ENCODE measurements at regions not wholly inside any gene's neighbourhood (a gene's known extent, or its start where the extent isn't known, plus 50 kb on each side); places are given as distances from the start of the nearest gene placed in this dataset.

GRCh38 chr5:107134931-107135330 lies 535.8 kb downstream of the EFNA5 start:
- no peak for DNase-seq
- H3K27me3 ChIP-seq, result no peaks in the 10 kb centered on the region
- no peaks in the 10 kb centered on the region for H3K36me3 ChIP-seq
- no peak overlapping the region for H3K27ac ChIP-seq
- H3K4me3 ChIP-seq, result no peak overlapping the region
- H3K4me1 ChIP-seq, result no peaks in the 10 kb centered on the region
- no peaks in the 10 kb centered on the region for H3K9me3 ChIP-seq
- intact Hi-C loops (cut with DNase I), result no loop called here
- no peak for TF ChIP-seq CTCF (IDR thresholded peaks at IDR 0.05)
- no peak for ATAC-seq

- TF ChIP-seq CTCF (IDR thresholded peaks at IDR 0.05), result no peak
- Histone ChIP-seq H3K27me3 (no peaks in the 10 kb centered on the region), H3K4me1 (no peaks in the 10 kb centered on the region), H3K9me3 (no peaks in the 10 kb centered on the region), H3K4me3 (no peak overlapping the region), H3K27ac (no peak overlapping the region), H3K36me3 (no peaks in the 10 kb centered on the region)
- intact Hi-C loops (cut with DNase I), result no loop called here
- ATAC-seq, result no peak
- DNase-seq, result no peak
Observed at GRCh38 chr5:107129051-107129450, 541.7 kb downstream of the EFNA5 start.

GRCh38 chr5:107127878-107128277 lies 542.9 kb downstream of the EFNA5 start:
- intact Hi-C loops (cut with DNase I), result no loop called here
- Histone ChIP-seq H3K4me1 (no peaks in the 10 kb centered on the region), H3K27ac (no peak overlapping the region), H3K4me3 (no peak overlapping the region), H3K36me3 (no peaks in the 10 kb centered on the region), H3K27me3 (no peaks in the 10 kb centered on the region), H3K9me3 (no peaks in the 10 kb centered on the region)
- TF ChIP-seq CTCF (IDR thresholded peaks at IDR 0.05), result no peak
- no peak for ATAC-seq
- DNase-seq, result no peak

- ATAC-seq (no peak), DNase-seq (no peak)
- no peaks in the 10 kb centered on the region for H3K27me3 ChIP-seq
- H3K4me3 ChIP-seq, result no peak overlapping the region
- intact Hi-C loops (cut with DNase I), result no loop called here
- no peaks in the 10 kb centered on the region for H3K9me3 ChIP-seq
- H3K36me3 ChIP-seq, result no peaks in the 10 kb centered on the region
- no peaks in the 10 kb centered on the region for H3K4me1 ChIP-seq
- H3K27ac ChIP-seq, result no peak overlapping the region
- TF ChIP-seq CTCF (IDR thresholded peaks at IDR 0.05), result no peak
Observed at GRCh38 chr5:107126341-107126740, 544.4 kb downstream of the EFNA5 start.

- H3K27ac ChIP-seq, result no peak overlapping the region
- intact Hi-C loops (cut with DNase I), result no loop called here
- H3K4me1 ChIP-seq, result no peaks in the 10 kb centered on the region
- ATAC-seq (no peak), DNase-seq (no peak)
- no peaks in the 10 kb centered on the region for H3K36me3 ChIP-seq
- no peak for TF ChIP-seq CTCF (IDR thresholded peaks at IDR 0.05)
- no peak overlapping the region for H3K4me3 ChIP-seq
- H3K9me3 ChIP-seq, result no peaks in the 10 kb centered on the region
- no peaks in the 10 kb centered on the region for H3K27me3 ChIP-seq
Observed at GRCh38 chr5:107124376-107124775, 546.4 kb downstream of the EFNA5 start.

- H3K27ac ChIP-seq, result no peak overlapping the region
- no peaks in the 10 kb centered on the region for H3K4me1 ChIP-seq
- intact Hi-C loops (cut with DNase I), result no loop called here
- TF ChIP-seq CTCF (IDR thresholded peaks at IDR 0.05), result no peak
- H3K4me3 ChIP-seq, result no peak overlapping the region
- H3K9me3 ChIP-seq, result no peaks in the 10 kb centered on the region
- H3K27me3 ChIP-seq, result no peaks in the 10 kb centered on the region
- ATAC-seq, result no peak
- H3K36me3 ChIP-seq, result no peaks in the 10 kb centered on the region
- DNase-seq, result no peak
Observed at GRCh38 chr5:107123014-107123413, 547.7 kb downstream of the EFNA5 start.
